Smooth muscle cell (in vitro differentiated cells): ENCODE measurements at regions not wholly inside any gene's neighbourhood (a gene's known extent, or its start where the extent isn't known, plus 50 kb on each side); places are given as distances from the start of the nearest gene placed in this dataset.
"Not testable (repeated sequence)": the region's sequence is repeated elsewhere in the genome, so short reads cannot be mapped to it uniquely, and the experiment has no call there.

Experiments used
- DNase-seq: peaks from one replicate; lab custom pipeline; 2025; ENCODE audit not compliant: unreplicated experiment; lab: John Stamatoyannopoulos, UW
- H2AFZ ChIP-seq: fragments of 200-600 bp; sonication (generic); 2 replicates; pipeline ENCODE4 v1.6.0; 2016; ENCODE audit warnings: antibody characterized with exemption, low read depth, mild to moderate bottlenecking
- H3F3A ChIP-seq: fragments of 200-600 bp; sonication (generic); 2 replicates; pipeline ENCODE4 v1.6.0; 2017; ENCODE audit warnings: antibody characterized with exemption, low read depth
- H3K27ac ChIP-seq: fragments of 200-600 bp; sonication (generic); 2 replicates; pipeline ENCODE4 v1.5.1; 2016; ENCODE audit warnings: low read depth, mild to moderate bottlenecking
- H3K27me3 ChIP-seq: fragments of 200-600 bp; sonication (generic); 2 replicates; pipeline ENCODE4 v1.6.1; 2016; ENCODE audit warnings: low read depth, mild to moderate bottlenecking
- H3K36me3 ChIP-seq: fragments of 200-600 bp; sonication (generic); 2 replicates; pipeline ENCODE4 v1.5.1; 2016; ENCODE audit warnings: low read depth
- H3K4me1 ChIP-seq: fragments of 200-600 bp; sonication (generic); 2 replicates; pipeline ENCODE4 v1.5.1; 2016; ENCODE audit warnings: low read depth
- H3K4me2 ChIP-seq: fragments of 200-600 bp; sonication (generic); 2 replicates; pipeline ENCODE4 v1.6.0; 2016; ENCODE audit warnings: mild to moderate bottlenecking
- H3K4me3 ChIP-seq: fragments of 200-600 bp; sonication (generic); 2 replicates; pipeline ENCODE4 v1.5.1; 2016; ENCODE audit warnings: mild to moderate bottlenecking
- H3K79me2 ChIP-seq: fragments of 200-600 bp; sonication (generic); 2 replicates; pipeline ENCODE4 v1.6.0; 2016; ENCODE audit warnings: low read depth, mild to moderate bottlenecking
- H3K9ac ChIP-seq: fragments of 200-600 bp; sonication (generic); 2 replicates; pipeline ENCODE4 v1.6.0; 2016; ENCODE audit warnings: low read depth
- H3K9me3 ChIP-seq: fragments of 200-600 bp; sonication (generic); replicated peaks from 2 replicates; pipeline ENCODE4 v1.5.1; 2016; ENCODE audit warnings: low read depth
- H4K20me1 ChIP-seq: fragments of 200-600 bp; sonication (generic); 2 replicates; pipeline ENCODE4 v1.6.0; 2016; ENCODE audit warnings: low read depth
- WGBS: methylation state at CpG from one replicate; pipeline ENCODE4 v1.1.7; 2016; ENCODE audit warnings: low lambda C conversion rate; 5-methylcytosine and 5-hydroxymethylcytosine counted together
- TF ChIP-seq, protein P1 (sequence below): fragments of 200-600 bp; sonication (generic); IDR thresholded peaks from 2 replicates; pipeline ENCODE4 v1.5.1; 2017; ENCODE audit warnings: borderline replicate concordance, mild to moderate bottlenecking, antibody characterized with exemption; ENCODE audit not compliant: insufficient read depth, poor library complexity, severe bottlenecking

- Histone ChIP-seq H3K4me1 (no peaks in the 10 kb centered on the region), H4K20me1 (no peaks in the 10 kb centered on the region), H3K9me3 (no peaks in the 10 kb centered on the region), H3K9ac (no peak overlapping the region), H3K27me3 (peaks cover 5% of the 10 kb centered on the region), H2AFZ (no peak overlapping the region), H3K27ac (no peak overlapping the region), H3K4me2 (no peak overlapping the region), H3F3A (no peaks in the 10 kb centered on the region), H3K79me2 (no peaks in the 10 kb centered on the region), H3K4me3 (no peak overlapping the region), H3K36me3 (no peaks in the 10 kb centered on the region)
- DNase-seq = no peak
- TF ChIP-seq, protein P1, sequence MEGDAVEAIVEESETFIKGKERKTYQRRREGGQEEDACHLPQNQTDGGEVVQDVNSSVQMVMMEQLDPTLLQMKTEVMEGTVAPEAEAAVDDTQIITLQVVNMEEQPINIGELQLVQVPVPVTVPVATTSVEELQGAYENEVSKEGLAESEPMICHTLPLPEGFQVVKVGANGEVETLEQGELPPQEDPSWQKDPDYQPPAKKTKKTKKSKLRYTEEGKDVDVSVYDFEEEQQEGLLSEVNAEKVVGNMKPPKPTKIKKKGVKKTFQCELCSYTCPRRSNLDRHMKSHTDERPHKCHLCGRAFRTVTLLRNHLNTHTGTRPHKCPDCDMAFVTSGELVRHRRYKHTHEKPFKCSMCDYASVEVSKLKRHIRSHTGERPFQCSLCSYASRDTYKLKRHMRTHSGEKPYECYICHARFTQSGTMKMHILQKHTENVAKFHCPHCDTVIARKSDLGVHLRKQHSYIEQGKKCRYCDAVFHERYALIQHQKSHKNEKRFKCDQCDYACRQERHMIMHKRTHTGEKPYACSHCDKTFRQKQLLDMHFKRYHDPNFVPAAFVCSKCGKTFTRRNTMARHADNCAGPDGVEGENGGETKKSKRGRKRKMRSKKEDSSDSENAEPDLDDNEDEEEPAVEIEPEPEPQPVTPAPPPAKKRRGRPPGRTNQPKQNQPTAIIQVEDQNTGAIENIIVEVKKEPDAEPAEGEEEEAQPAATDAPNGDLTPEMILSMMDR = no peak
- WGBS = 93% methylated on average over 6 of the region's 6 CpGs
These were observed 145.3 kb downstream of the TFAP2B start for GRCh38 chr6:50963952-50964351.

- TF ChIP-seq, protein P1 = no peak
- no peak overlapping the region for H3K4me2 ChIP-seq
These were observed 146.8 kb downstream of the TFAP2B start for GRCh38 chr6:50965495-50965894.

DNA sequence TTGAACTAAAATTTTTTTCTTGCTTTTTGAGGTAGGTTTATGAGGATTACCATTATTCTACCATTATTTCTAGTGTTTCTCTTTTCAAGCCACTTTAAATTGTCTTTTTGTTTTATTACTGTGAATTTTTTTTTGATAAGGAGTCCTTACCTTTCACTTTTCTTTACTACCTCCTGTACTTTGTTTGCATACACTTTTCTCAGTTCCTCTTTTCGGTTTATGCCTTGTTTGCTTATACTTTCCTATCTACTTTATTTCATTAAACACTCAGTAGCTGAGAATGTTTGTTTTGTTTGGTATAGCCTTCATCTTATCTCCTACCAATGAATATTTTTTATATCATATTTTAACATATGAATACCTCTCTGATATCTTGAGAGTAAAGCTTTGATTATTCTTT lies 147.9 kb downstream of the TFAP2B start:
- H3K27ac ChIP-seq = no peak overlapping the region
- TF ChIP-seq, protein P1 = no peak
- H2AFZ ChIP-seq = no peak overlapping the region
- H3K9ac ChIP-seq = no peak overlapping the region
- H3K36me3 ChIP-seq = no peaks in the 10 kb centered on the region
- H3K27me3 ChIP-seq = peaks cover 17% of the 10 kb centered on the region
- WGBS = 88% methylated on average over 1 of the region's 1 CpG
- H3K79me2 ChIP-seq = no peaks in the 10 kb centered on the region
- no peak for DNase-seq
- no peaks in the 10 kb centered on the region for H4K20me1 ChIP-seq
- H3K4me2 ChIP-seq = no peak overlapping the region
- H3K9me3 ChIP-seq = no peaks in the 10 kb centered on the region
- no peak overlapping the region for H3K4me3 ChIP-seq
- H3F3A ChIP-seq = no peaks in the 10 kb centered on the region
- no peaks in the 10 kb centered on the region for H3K4me1 ChIP-seq

More at GRCh38 chr6:50965495-50965894, 146.8 kb downstream of the TFAP2B start:
- no peaks in the 10 kb centered on the region for H3K36me3 ChIP-seq
- no peaks in the 10 kb centered on the region for H3F3A ChIP-seq
- H3K79me2 ChIP-seq = no peaks in the 10 kb centered on the region
- peaks cover 15% of the 10 kb centered on the region for H3K27me3 ChIP-seq
- no peaks in the 10 kb centered on the region for H4K20me1 ChIP-seq
- H2AFZ ChIP-seq = no peak overlapping the region
- no peaks in the 10 kb centered on the region for H3K9me3 ChIP-seq
- H3K9ac ChIP-seq = no peak overlapping the region
- no peaks in the 10 kb centered on the region for H3K4me1 ChIP-seq
- H3K27ac ChIP-seq = no peak overlapping the region
- DNase-seq = no peak
- no peak overlapping the region for H3K4me3 ChIP-seq

GRCh38 chr6:50966986-50967385 lies 148.3 kb downstream of the TFAP2B start:
- Histone ChIP-seq H3K27ac (no peak overlapping the region), H3K4me3 (no peak overlapping the region), H3K9ac (no peak overlapping the region), H3K27me3 (peaks cover 17% of the 10 kb centered on the region), H3K4me1 (no peaks in the 10 kb centered on the region), H3K79me2 (no peaks in the 10 kb centered on the region), H4K20me1 (no peaks in the 10 kb centered on the region), H3K4me2 (no peak overlapping the region), H2AFZ (no peak overlapping the region), H3K9me3 (no peaks in the 10 kb centered on the region), H3F3A (no peaks in the 10 kb centered on the region), H3K36me3 (no peaks in the 10 kb centered on the region)
- TF ChIP-seq, protein P1 = no peak
- no peak for DNase-seq

GRCh38 chr6:50968246-50968645 lies 149.6 kb downstream of the TFAP2B start:
- H3K27ac ChIP-seq, H3K9ac ChIP-seq, H3K4me2 ChIP-seq, H3K4me3 ChIP-seq, H3K4me1 ChIP-seq, H2AFZ ChIP-seq, H3K36me3 ChIP-seq, DNase-seq, H3F3A ChIP-seq, H4K20me1 ChIP-seq, H3K79me2 ChIP-seq, H3K9me3 ChIP-seq: not testable (repeated sequence)
- WGBS = 97% methylated on average over 5 of the region's 5 CpGs
- peaks cover 29% of the 10 kb centered on the region for H3K27me3 ChIP-seq
